ENCODE measurements at regions not wholly inside any gene's neighbourhood (a gene's known extent, or its start where the extent isn't known, plus 50 kb on each side); places are given as distances from the start of the nearest gene placed in this dataset.

- TF ChIP-seq SMC3 (IDR thresholded peaks at IDR 0.05; ENCODE audit: low read depth, low read length) (no peak), CTCF (conservative IDR thresholded peaks at IDR 0.05; ENCODE audit: low read depth, low read length) (no peak), MAFK (IDR thresholded peaks at IDR 0.05; ENCODE audit: low read depth, low read length) (no peak), RAD21 (IDR thresholded peaks at IDR 0.05; ENCODE audit: low read length) (no peak), RCOR1 (IDR thresholded peaks at IDR 0.05; ENCODE audit: insufficient replicate concordance, low read length) (no peak), USF2 (IDR thresholded peaks at IDR 0.05; ENCODE audit: low read depth, low read length) (no peak), POLR2A (IDR thresholded peaks at IDR 0.05; ENCODE audit: low read depth, low read length) (no peak), CEBPB (IDR thresholded peaks at IDR 0.05; ENCODE audit: low read depth, low read length) (no peak), CHD1 (IDR thresholded peaks at IDR 0.05; ENCODE audit: low read depth, low read length) (no peak)
These were observed 164.7 kb upstream of the IER5L start for GRCh38 chr9:129342591-129343423.
